ENCODE measurements at regions not wholly inside any gene's neighbourhood (a gene's known extent, or its start where the extent isn't known, plus 50 kb on each side); places are given as distances from the start of the nearest gene placed in this dataset.

GRCh38 chr6:166877906-166878305 lies 78.4 kb downstream of the RNASET2 start:
- DNase-seq (ENCODE audit: low read depth in 2 of 2), result no peak

DNA sequence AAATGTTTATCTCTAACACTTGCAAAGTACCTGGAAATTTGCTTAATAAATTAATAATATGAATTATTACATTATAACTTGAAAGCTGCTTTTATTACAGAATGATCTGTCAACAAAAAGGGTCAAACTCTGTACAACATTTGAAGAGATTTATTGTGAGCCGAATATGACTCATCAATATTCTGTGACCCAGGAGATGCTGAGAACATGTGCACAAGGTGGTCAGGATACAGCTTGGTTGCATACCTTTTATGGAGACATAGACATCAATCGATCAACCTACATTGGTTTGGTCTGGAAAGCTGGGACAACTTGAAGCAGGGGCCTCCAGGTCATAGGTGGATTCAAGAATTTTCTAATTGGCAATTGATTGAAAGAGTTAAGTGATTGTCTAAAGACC lies 79.0 kb downstream of the RNASET2 start:
- no peak for DNase-seq (ENCODE audit: low read depth in 2 of 2)

GRCh38 chr6:166872531-166873009 lies 83.8 kb downstream of the RNASET2 start:
- DNase-seq (ENCODE audit: low read depth in 2 of 2), result no peak

DNA sequence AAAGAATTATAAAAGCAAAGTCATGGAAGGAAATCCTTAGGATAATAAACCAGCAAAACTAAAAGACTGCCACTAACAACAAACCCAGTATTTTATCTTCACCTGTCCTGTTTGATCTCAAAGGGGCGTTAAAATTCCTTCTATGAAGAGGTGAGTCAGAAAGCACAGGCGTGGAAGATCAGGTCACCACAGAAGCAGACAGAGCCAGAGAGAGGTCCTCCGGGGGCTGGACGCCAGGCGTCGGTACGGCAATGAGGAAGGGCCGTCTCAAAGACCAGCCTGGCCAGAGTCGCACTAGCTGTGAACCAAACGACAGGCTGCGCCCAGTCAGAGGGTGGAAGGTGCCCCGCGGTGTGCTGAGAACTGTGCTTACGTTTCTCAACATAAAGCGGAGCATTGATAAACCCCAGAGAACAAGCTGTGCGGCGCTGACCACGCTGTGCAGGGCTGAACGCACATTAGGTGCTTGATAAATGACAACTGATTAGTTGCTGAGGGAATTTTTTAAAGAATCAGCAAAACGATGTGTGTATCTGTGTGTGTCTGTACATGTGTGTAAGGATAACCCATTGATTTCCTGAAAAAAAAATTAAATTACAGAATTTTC lies 85.6 kb downstream of the RNASET2 start:
- DNase-seq (ENCODE audit: low read depth in 2 of 2), result no peak

DNA sequence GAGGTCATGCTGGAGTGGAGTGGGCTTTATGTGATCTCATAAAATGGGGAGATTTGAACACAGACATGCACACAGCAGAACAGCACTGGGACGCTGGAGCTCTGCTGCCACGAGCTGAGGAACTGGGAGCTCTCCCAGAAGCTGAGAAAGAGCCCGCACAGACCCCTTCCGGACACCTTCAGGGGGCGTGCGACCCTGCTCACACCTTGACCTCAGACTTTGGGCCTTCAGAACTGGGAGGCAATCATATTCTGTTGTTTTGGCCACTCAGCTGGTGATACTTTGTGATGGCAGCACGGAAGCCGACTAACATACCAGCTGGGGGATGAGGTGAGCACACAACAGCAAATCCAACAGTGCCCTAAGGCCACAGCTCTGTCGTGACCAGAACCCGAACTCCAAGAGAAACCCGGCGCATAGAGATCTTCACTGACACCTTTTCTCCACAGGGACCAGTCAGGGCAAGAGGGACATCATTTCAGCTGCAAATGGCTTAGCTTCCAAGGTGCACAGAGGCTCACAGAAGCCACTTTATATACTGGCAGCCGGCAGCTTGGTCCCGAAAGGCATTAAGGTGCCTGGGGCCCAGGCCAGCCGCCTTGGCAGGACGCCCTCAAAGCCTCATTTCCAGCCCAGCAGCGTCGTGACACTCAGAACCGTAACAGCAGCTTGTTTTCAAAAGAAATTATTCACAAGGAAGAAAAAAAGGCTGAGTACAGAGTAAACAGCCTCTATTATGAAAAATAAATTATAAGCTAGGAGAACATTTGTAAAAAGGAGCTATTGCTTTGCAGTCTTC lies 89.3 kb downstream of the RNASET2 start:
- no peak for DNase-seq (ENCODE audit: low read depth in 2 of 2)

DNA sequence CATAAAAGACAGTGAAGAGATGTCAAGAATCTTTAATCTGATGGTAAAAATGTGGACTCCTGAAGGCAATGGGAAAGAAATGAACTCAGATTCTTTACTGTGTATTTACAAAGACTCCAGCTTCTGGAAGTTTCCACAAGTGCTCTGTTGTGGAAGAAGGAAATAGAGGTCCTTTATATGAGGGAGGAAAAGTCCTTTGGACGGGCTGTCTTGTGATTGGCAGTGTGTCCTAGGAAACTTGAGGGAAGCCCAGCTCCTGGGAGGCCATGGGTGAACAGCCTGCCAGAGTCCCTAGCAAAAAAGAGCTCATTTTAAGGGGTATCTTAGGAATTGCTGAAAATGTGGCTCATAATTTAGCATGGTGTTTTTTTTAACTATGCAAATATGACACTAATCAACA lies 92.0 kb downstream of the RNASET2 start:
- DNase-seq (ENCODE audit: low read depth in 2 of 2), result no peak

- no peak for DNase-seq (ENCODE audit: low read depth in 2 of 2)
These were observed 93.3 kb downstream of the RNASET2 start for GRCh38 chr6:166862978-166863530.

GRCh38 chr6:166862287-166862977 lies 93.9 kb downstream of the RNASET2 start:
- peak in 1 of 2 donors; percentile 31 for DNase-seq (ENCODE audit: low read depth in 2 of 2)

DNA sequence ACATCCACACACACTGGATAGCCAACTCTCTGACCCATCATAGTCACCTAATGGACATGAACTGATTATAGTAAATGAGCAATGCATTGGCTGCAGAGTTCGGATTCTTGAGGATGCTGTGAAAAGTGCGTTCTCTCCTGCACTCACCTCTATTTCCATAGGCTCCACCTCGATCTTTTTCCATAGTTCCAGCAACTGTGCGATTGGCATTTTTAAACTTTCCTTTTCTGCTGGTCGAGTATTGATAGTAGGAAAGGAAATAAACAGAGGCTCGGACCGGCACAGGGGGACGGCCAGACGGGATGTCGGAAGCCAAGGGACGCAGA lies 94.4 kb downstream of the RNASET2 start:
- DNase-seq (ENCODE audit: low read depth in 2 of 2), result no peak

GRCh38 chr6:166861304-166861703 lies 95.0 kb downstream of the RNASET2 start:
- DNase-seq (ENCODE audit: low read depth in 2 of 2), result no peak

GRCh38 chr6:166860392-166860791 lies 96.0 kb downstream of the RNASET2 start:
- DNase-seq (ENCODE audit: low read depth in 2 of 2), result no peak

GRCh38 chr6:166855416-166855815 lies 100.9 kb downstream of the RNASET2 start:
- DNase-seq (ENCODE audit: low read depth in 2 of 2), result no peak

- no peak for DNase-seq (ENCODE audit: low read depth in 2 of 2)
These were observed 102.7 kb downstream of the RNASET2 start for GRCh38 chr6:166853371-166854325.

DNA sequence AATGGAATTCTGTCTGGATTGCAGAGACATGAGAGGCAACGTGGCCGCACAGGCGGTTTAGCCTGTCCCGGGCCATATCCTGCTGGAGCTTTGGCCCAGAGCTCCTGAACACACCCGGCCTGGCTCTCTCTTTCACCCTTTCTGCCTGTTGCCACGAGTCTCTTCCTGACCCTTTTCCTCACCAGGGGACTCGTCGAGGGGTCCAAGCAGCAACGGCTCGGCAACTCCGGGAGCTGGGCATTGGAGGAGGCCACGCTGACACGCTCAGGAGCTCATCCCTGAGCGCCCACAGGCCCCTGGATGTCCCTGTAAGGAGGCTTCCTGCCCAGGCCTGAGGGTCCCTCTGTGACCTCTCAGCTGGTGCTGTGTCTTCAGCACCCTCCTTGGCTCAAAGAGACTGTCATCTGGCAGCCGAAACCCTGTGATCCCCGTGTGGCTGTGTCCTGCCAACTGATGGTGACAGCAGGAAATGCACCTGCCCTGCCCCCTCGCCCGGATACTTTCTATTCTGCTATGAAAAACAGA lies 103.8 kb downstream of the RNASET2 start:
- DNase-seq (ENCODE audit: low read depth in 2 of 2), result peak in 1 of 2 donors; percentile 48

DNA sequence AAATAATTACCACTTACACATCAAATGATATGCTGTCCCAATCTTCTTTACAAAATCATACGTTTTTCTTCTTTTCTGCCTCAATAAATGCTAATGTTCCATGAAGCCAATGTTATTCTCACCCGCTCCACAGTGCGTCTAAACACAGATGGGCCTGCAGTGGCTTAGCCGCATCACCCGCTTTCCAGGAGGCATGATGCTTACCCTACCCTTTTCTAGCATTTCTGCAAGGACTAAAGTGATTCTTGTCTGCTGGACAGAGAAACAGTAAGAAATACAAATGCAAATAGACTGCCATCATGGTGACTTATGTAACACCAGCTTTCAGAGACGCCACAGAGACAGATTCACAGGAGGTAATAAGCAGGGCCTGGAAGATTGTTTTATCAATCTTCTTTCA lies 104.4 kb downstream of the RNASET2 start:
- DNase-seq (ENCODE audit: low read depth in 2 of 2), result no peak

GRCh38 chr6:166851426-166851825 lies 104.9 kb downstream of the RNASET2 start:
- no peak for DNase-seq (ENCODE audit: low read depth in 2 of 2)

GRCh38 chr6:166850677-166851076 lies 105.7 kb downstream of the RNASET2 start:
- no peak for DNase-seq (ENCODE audit: low read depth in 2 of 2)

GRCh38 chr6:166849749-166850183 lies 106.6 kb downstream of the RNASET2 start:
- DNase-seq (ENCODE audit: low read depth in 2 of 2), result no peak

GRCh38 chr6:166848979-166849748 lies 107.2 kb downstream of the RNASET2 start:
- DNase-seq (ENCODE audit: low read depth in 2 of 2), result no peak

Measured in lung microvascular endothelial cell (primary cell).